Chondrocyte (in vitro differentiated cells): ENCODE measurements at regions not wholly inside any gene's neighbourhood (a gene's known extent, or its start where the extent isn't known, plus 50 kb on each side); places are given as distances from the start of the nearest gene placed in this dataset.

Experiments
- DNase-seq: peaks from one replicate; pipeline ENCODE4 v3.0.0; 2021; ENCODE audit warnings: mixed read lengths, low spot score
- H3K27ac Mint-ChIP-seq: one replicate; pipeline ENCODE4 v1.8.0; 2021; ENCODE audit warnings: mild to moderate bottlenecking, moderate library complexity, mixed read lengths; ENCODE audit not compliant: unreplicated experiment
- H3K27me3 Mint-ChIP-seq: 2 replicates; pipeline ENCODE4 v1.8.0; 2021; ENCODE audit warnings: low read depth, mixed read lengths
- H3K36me3 Mint-ChIP-seq: 2 replicates; pipeline ENCODE4 v1.8.0; 2021; ENCODE audit warnings: low read depth, mixed read lengths
- H3K4me1 Mint-ChIP-seq: 2 replicates; pipeline ENCODE4 v1.8.0; 2021; ENCODE audit warnings: low read depth, mild to moderate bottlenecking, mixed read lengths
- H3K4me3 Mint-ChIP-seq: one replicate; pipeline ENCODE4 v1.8.0; 2021; ENCODE audit warnings: mild to moderate bottlenecking, moderate library complexity, mixed read lengths; ENCODE audit not compliant: unreplicated experiment
- H3K9me3 Mint-ChIP-seq: 2 replicates; pipeline ENCODE4 v1.8.0; 2021; ENCODE audit warnings: low read depth, mixed read lengths
- TF ChIP-seq, protein P1 (sequence below): fragments of 200-600 bp; sonication (generic); IDR thresholded peaks from 2 replicates; pipeline ENCODE4 v1.5.0; 2021; ENCODE audit warnings: antibody characterized with exemption, mild to moderate bottlenecking, moderate library complexity

DNA sequence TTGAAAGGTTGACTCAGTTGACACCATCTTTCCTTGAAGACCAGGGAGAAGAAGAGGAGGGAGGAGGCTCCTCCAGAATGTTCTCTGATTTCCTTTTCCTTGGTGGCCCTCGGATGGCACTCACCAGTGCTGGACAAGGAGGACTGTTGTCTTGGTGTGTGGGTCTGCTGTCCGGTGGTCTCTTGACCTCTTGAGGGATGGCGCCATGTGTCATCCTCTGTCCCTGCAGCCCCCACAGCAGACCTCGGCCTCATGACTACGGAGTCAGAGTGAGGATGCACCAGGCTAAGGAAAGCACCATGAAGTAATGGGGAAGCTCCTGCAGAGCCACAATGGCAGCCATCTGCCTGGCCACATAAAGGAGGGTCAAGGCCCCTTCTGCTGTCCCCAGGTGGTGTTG, 475.0 kb downstream of the GLRX3 start:
- peaks cover 45% of the 10 kb centered on the region for H3K9me3 Mint-ChIP-seq

DNA sequence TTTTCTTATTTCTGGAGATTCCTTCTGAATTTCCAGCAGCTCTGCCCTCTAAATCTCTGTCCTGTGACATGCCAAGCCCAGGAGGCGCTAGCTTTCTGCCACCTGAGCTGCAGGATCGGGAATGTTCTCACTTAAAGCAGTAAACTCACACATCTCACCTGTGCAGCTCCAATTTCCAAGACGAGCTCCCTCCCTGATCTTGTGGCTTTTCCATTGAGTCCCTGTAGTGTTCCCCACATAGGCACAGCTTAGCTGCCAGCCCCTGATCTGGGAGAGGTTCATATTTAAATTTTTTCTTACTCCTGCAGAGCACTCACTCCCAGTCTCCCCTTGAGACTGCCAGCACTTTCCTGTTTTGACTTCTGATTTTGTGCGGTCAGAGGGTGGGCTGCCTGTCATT, 479.3 kb downstream of the GLRX3 start:
- Mint-ChIP-seq H3K27me3 (no peaks in the 10 kb centered on the region), H3K27ac (no peak overlapping the region), H3K4me3 (no peak overlapping the region), H3K4me1 (no peaks in the 10 kb centered on the region), H3K9me3 (peaks cover 30% of the 10 kb centered on the region), H3K36me3 (no peaks in the 10 kb centered on the region)
- TF ChIP-seq, protein P1, sequence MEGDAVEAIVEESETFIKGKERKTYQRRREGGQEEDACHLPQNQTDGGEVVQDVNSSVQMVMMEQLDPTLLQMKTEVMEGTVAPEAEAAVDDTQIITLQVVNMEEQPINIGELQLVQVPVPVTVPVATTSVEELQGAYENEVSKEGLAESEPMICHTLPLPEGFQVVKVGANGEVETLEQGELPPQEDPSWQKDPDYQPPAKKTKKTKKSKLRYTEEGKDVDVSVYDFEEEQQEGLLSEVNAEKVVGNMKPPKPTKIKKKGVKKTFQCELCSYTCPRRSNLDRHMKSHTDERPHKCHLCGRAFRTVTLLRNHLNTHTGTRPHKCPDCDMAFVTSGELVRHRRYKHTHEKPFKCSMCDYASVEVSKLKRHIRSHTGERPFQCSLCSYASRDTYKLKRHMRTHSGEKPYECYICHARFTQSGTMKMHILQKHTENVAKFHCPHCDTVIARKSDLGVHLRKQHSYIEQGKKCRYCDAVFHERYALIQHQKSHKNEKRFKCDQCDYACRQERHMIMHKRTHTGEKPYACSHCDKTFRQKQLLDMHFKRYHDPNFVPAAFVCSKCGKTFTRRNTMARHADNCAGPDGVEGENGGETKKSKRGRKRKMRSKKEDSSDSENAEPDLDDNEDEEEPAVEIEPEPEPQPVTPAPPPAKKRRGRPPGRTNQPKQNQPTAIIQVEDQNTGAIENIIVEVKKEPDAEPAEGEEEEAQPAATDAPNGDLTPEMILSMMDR: no peak
- DNase-seq: no peak

More for the DNA sequence above, 475.0 kb downstream of the GLRX3 start:
- DNase-seq: no peak
- no peak overlapping the region for H3K4me3 Mint-ChIP-seq
- no peaks in the 10 kb centered on the region for H3K27me3 Mint-ChIP-seq
- H3K4me1 Mint-ChIP-seq: no peaks in the 10 kb centered on the region
- no peak overlapping the region for H3K27ac Mint-ChIP-seq
- H3K36me3 Mint-ChIP-seq: no peaks in the 10 kb centered on the region
- TF ChIP-seq, protein P1: no peak

DNA sequence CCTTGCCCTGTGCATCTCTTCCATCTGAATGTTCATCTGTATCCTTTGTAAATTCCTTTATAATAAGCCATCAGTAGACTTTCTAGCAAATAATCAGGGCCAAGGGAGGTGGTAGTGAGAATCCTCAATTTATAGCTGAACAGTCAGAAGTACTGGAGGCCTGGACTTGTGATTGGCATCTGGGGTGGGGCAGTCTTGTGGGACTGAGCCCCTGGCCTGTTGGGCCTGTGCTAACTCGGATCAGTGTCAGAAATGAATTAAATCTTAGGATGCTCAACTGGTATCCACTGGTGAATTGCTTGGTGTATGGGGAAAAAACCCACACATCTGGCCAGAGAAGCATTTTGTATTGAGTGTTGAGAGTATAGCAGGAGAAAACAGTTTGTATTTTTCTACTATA, 481.8 kb downstream of the GLRX3 start:
- no peak for DNase-seq
- TF ChIP-seq, protein P1: no peak
- Mint-ChIP-seq H3K27me3 (no peaks in the 10 kb centered on the region), H3K9me3 (peaks cover 31% of the 10 kb centered on the region), H3K4me3 (no peak overlapping the region), H3K4me1 (no peaks in the 10 kb centered on the region), H3K27ac (no peak overlapping the region), H3K36me3 (no peaks in the 10 kb centered on the region)

DNA sequence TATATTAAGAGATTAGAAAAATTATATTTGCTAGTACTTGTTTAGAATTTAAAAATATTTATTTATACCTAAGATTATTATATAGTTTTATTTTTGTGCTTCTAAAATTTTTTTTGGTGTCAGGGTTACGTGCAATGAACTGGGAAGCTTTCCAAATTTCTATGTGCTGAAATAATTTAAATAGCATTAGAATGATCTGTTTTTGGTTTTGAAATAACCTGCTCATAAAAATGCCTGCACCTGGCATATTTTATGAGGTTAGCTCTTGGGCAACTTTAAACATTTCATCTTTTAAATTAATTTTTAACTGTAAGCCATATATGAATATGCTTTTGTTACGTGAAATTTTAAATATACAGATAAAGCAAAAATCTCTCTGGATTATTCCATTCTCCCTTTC, 482.5 kb downstream of the GLRX3 start:
- H3K9me3 Mint-ChIP-seq: peaks cover 26% of the 10 kb centered on the region
- no peak overlapping the region for H3K4me3 Mint-ChIP-seq
- H3K27me3 Mint-ChIP-seq: no peaks in the 10 kb centered on the region
- no peaks in the 10 kb centered on the region for H3K36me3 Mint-ChIP-seq
- no peaks in the 10 kb centered on the region for H3K4me1 Mint-ChIP-seq
- TF ChIP-seq, protein P1: no peak
- no peak for DNase-seq
- no peak overlapping the region for H3K27ac Mint-ChIP-seq

DNA sequence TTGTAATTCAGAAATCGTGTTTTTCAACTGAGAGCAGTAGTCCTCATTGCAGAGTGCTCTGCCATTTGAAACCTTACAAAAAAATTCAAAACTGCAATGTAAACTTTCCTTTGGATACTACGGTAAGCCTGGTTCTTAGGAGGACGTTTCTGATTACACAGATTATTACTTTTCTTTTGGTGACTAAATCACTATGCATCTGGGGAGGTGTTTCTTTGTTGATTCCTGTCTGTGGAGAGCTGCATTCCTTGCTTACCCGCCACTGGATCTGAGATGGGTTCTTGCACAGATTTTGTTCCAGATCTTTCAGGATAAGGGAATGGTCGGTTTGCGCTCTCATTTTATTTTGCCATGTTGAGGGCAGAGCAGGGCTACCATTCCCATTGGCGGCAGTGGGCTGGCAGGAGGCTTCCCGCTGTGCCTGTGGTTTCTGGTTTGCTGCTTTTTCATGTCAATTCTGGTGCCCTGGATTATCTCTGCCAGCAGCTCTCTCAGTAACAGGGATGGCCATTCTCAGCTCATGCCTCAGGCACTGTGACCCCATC, 485.1 kb downstream of the GLRX3 start:
- DNase-seq: no peak
- no peaks in the 10 kb centered on the region for H3K27me3 Mint-ChIP-seq
- H3K36me3 Mint-ChIP-seq: no peaks in the 10 kb centered on the region
- TF ChIP-seq, protein P1: no peak
- peaks cover 40% of the 10 kb centered on the region for H3K9me3 Mint-ChIP-seq
- no peak overlapping the region for H3K4me3 Mint-ChIP-seq
- H3K27ac Mint-ChIP-seq: no peak overlapping the region
- no peaks in the 10 kb centered on the region for H3K4me1 Mint-ChIP-seq
